DOHH2 (cell line): ENCODE measurements at regions not wholly inside any gene's neighbourhood (a gene's known extent, or its start where the extent isn't known, plus 50 kb on each side); places are given as distances from the start of the nearest gene placed in this dataset.

Experiments used
- H3F3A ChIP-seq: fragments of 200-600 bp; sonication (generic), shearing (Covaris generic); 2 replicates; pipeline ENCODE4 v1.6.0; 2016; ENCODE audit warnings: antibody characterized with exemption, mild to moderate bottlenecking; ENCODE audit not compliant: control insufficient read depth, insufficient read depth
- H3K27ac ChIP-seq: fragments of 200-600 bp; sonication (generic); 2 replicates; pipeline ENCODE4 v1.5.1; 2014; ENCODE audit warnings: low read depth, mild to moderate bottlenecking, low read length, moderate library complexity
- H3K27me3 ChIP-seq: fragments of 200-600 bp; sonication (generic); 2 replicates; pipeline ENCODE4 v1.6.1; 2014; ENCODE audit warnings: mild to moderate bottlenecking, low read length, mixed read lengths; ENCODE audit not compliant: control insufficient read depth
- H3K36me3 ChIP-seq: fragments of 200-600 bp; sonication (generic); 2 replicates; pipeline ENCODE4 v1.6.1; 2014; ENCODE audit warnings: mild to moderate bottlenecking, low read length, moderate library complexity, mixed read lengths; ENCODE audit not compliant: control insufficient read depth
- H3K4me1 ChIP-seq: fragments of 200-600 bp; sonication (generic); 2 replicates; pipeline ENCODE4 v1.6.1; 2014; ENCODE audit warnings: mild to moderate bottlenecking, low read length, mixed read lengths; ENCODE audit not compliant: control insufficient read depth
- H3K4me2 ChIP-seq: fragments of 200-600 bp; sonication (generic); 2 replicates; pipeline ENCODE4 v1.6.0; 2014; ENCODE audit warnings: mild to moderate bottlenecking, low read length, moderate library complexity
- H3K4me3 ChIP-seq: fragments of 200-600 bp; sonication (generic); 2 replicates; pipeline ENCODE4 v1.5.1; 2014; ENCODE audit warnings: mild to moderate bottlenecking, low read length, mixed read lengths
- H3K79me2 ChIP-seq: fragments of 200-600 bp; sonication (generic); 2 replicates; pipeline ENCODE4 v1.6.1; 2014; ENCODE audit warnings: mild to moderate bottlenecking, low read length, mixed read lengths; ENCODE audit not compliant: control insufficient read depth
- H3K9me2 ChIP-seq: fragments of 200-600 bp; sonication (generic); replicated peaks from 2 replicates; pipeline ENCODE4 v1.6.1; 2014; ENCODE audit warnings: mild to moderate bottlenecking, low read length, mixed read lengths; ENCODE audit not compliant: control insufficient read depth
- H3K9me3 ChIP-seq: fragments of 200-600 bp; sonication (generic); 2 replicates; pipeline ENCODE4 v1.6.1; 2014; ENCODE audit warnings: antibody characterized with exemption, low read length, mixed read lengths; ENCODE audit not compliant: control insufficient read depth, insufficient read depth
- H4K20me1 ChIP-seq: fragments of 200-600 bp; sonication (generic); 2 replicates; pipeline ENCODE4 v1.6.0; 2014; ENCODE audit warnings: low read depth, mild to moderate bottlenecking, antibody characterized with exemption, low read length, moderate library complexity; ENCODE audit not compliant: control insufficient read depth, insufficient read depth
- CTCF ChIP-seq: fragments of 200-600 bp; sonication (generic); IDR thresholded peaks from one replicate; pipeline ENCODE4 v1.5.1; 2014; ENCODE audit warnings: antibody characterized with exemption, mild to moderate bottlenecking, low read depth, low read length; ENCODE audit not compliant: poor library complexity, severe bottlenecking
- EZH2phosphoT487 ChIP-seq: fragments of 200-600 bp; sonication (generic); IDR thresholded peaks from 2 replicates; pipeline ENCODE4 v1.6.1; 2017; ENCODE audit warnings: borderline replicate concordance, mild to moderate bottlenecking, antibody characterized with exemption, low read length, moderate library complexity, mixed read lengths

- H3K4me2 ChIP-seq, result no peak overlapping the region
- no peaks in the 10 kb centered on the region for H3K9me2 ChIP-seq
- no peaks in the 10 kb centered on the region for H3K4me1 ChIP-seq
- H4K20me1 ChIP-seq, result no peaks in the 10 kb centered on the region
- no peaks in the 10 kb centered on the region for H3K9me3 ChIP-seq
- H3K4me3 ChIP-seq, result no peak overlapping the region
- H3K27me3 ChIP-seq, result no peaks in the 10 kb centered on the region
- no peak overlapping the region for H3K27ac ChIP-seq
- H3F3A ChIP-seq, result no peaks in the 10 kb centered on the region
- TF ChIP-seq CTCF, result no peak
- TF ChIP-seq EZH2phosphoT487, result no peak
- H3K79me2 ChIP-seq, result no peaks in the 10 kb centered on the region
- H3K36me3 ChIP-seq, result no peaks in the 10 kb centered on the region
Observed at GRCh38 chr14:97031530-97031929, 234.3 kb downstream of the VRK1 start.

- Histone ChIP-seq H3K4me2 (no peak overlapping the region), H3K4me1 (no peaks in the 10 kb centered on the region), H3K36me3 (no peaks in the 10 kb centered on the region), H3K79me2 (no peaks in the 10 kb centered on the region), H3K27me3 (no peaks in the 10 kb centered on the region), H3K4me3 (no peak overlapping the region), H3K27ac (no peak overlapping the region), H3K9me3 (peaks cover under 1% of the 10 kb centered on the region; the same call in 1 of the 2 replicates), H3F3A (no peaks in the 10 kb centered on the region), H4K20me1 (no peaks in the 10 kb centered on the region), H3K9me2 (no peaks in the 10 kb centered on the region)
- TF ChIP-seq EZH2phosphoT487 (no peak), CTCF (no peak)
Observed at GRCh38 chr14:97033556-97034081, 236.4 kb downstream of the VRK1 start.

GRCh38 chr14:97036086-97036852 is 239.1 kb downstream of the VRK1 start:
- Histone ChIP-seq H3K4me3 (no peak overlapping the region), H3K9me2 (no peaks in the 10 kb centered on the region), H3K4me2 (no peak overlapping the region), H3K4me1 (no peaks in the 10 kb centered on the region), H3K27me3 (no peaks in the 10 kb centered on the region), H3K36me3 (no peaks in the 10 kb centered on the region), H3K9me3 (peaks cover 14% of the 10 kb centered on the region), H3K79me2 (no peaks in the 10 kb centered on the region), H4K20me1 (no peaks in the 10 kb centered on the region), H3K27ac (no peak overlapping the region), H3F3A (no peaks in the 10 kb centered on the region)
- no peak for TF ChIP-seq CTCF
- no peak for TF ChIP-seq EZH2phosphoT487
